ENCODE measurements at regions not wholly inside any gene's neighbourhood (a gene's known extent, or its start where the extent isn't known, plus 50 kb on each side); places are given as distances from the start of the nearest gene placed in this dataset.
"Not testable (repeated sequence)": the region's sequence is repeated elsewhere in the genome, so short reads cannot be mapped to it uniquely, and the experiment has no call there.

DNA sequence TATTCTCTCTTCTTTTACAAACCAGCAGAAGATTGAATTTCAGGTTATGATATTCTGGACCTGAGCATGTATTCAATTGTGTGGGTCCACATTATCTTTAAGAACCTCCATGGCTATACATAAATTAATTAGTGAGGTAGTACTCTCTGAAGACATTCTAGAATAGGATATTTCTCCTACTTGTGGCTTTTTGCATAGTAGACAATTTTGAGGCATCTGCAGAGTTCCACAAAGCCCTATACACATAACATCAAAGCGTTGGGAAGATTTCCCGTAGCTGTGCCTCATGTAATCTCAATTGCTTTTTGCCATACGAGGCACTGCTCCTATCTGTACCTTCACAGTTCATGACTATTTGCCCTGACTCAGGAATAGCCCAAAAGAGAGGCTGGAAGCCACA is 395.4 kb upstream of the RGS17 start:
- DNase-seq: no peak

GRCh38 chr6:153525998-153526397 is 394.9 kb upstream of the RGS17 start:
- no peak for DNase-seq

GRCh38 chr6:153523390-153523789 is 392.3 kb upstream of the RGS17 start:
- DNase-seq: no peak

- DNase-seq: no peak
Measured at GRCh38 chr6:153511896-153512496, 380.9 kb upstream of the RGS17 start.

GRCh38 chr6:153503810-153504209 is 372.7 kb upstream of the RGS17 start:
- DNase-seq: no peak

DNA sequence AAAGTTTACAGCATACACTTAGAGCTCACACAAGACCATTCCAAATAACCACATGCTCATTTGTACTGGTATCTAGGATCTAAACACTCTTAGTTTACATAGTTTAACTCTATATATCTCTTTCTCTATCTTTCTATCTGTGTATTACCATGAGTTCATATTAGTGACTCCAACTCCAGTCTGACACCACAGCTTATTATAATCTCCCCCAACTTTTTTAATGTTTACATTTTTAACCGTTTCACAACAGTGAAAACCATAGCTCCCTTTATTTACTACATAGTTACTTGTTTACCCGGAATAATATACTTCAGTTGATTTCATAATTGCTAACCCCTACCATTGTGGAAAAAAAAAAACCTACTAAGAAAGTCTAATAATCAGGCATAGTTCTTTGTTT is 362.4 kb upstream of the RGS17 start:
- DNase-seq: no peak

GRCh38 chr6:153489479-153489878 is 358.4 kb upstream of the RGS17 start:
- DNase-seq: no peak

GRCh38 chr6:153488267-153488666 is 357.2 kb upstream of the RGS17 start:
- no peak for DNase-seq

- no peak for DNase-seq
Measured at GRCh38 chr6:153485072-153485471, 354.0 kb upstream of the RGS17 start.

DNA sequence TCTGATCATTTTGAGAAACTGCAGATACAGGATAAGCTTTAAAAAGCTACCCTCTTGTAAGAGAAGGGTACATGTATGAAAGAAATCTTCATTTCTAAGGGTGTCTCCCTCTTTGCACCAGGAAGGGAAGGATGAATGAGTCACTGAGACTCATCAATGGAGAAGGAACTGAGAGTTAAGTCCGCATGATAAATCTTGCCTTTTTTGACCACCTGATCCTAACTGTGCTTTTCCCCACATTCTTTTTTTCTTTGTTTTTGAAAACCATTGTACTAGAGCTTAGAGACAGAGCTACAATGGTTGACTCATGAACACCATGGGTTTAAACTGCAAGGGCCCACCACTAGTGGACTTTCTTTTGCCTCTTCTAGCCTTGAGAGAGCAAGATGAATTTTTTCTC is 353.0 kb upstream of the RGS17 start:
- DNase-seq: no peak

GRCh38 chr6:153476243-153476642 is 345.2 kb upstream of the RGS17 start:
- DNase-seq: no peak

DNA sequence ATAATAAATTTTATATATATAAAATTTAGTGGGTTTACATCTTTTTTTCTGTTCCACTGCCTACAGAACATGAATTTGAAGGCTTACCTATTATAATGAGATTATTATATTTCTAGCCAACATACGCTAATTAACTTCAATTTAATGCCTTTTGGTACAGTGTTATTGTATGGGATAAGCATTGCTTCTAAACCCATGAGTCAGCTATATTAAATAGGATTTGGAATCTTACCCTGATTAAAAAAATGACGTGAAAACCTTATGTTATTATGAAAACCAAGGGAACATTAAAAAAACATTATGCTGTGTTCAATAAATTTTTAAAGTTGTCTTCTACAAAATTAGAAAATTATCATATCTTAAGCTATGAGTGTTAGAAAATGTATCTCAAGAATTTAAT is 334.0 kb upstream of the RGS17 start:
- DNase-seq: no peak

DNA sequence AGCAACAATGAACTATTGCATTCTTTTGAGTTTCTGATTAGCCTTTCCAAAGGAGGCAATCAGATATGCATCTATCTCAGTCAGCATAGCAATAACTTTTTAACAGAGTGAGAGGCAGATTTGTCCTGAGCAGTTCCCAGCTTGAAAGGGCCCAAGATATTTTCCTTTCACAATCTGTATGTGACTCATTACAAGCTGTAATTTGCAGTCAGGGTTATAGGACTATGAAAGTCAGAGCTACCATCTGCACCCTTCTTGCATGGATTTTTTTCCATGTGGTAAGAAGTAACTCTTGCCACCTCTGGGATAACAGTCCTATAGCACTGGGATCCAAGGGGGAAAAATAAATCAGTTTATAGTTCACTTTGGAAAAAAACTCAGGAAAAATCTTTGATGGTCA is 318.2 kb upstream of the RGS17 start:
- DNase-seq: no peak

- not testable (repeated sequence) for DNase-seq
Measured at GRCh38 chr6:153442749-153443148, 311.7 kb upstream of the RGS17 start.

DNA sequence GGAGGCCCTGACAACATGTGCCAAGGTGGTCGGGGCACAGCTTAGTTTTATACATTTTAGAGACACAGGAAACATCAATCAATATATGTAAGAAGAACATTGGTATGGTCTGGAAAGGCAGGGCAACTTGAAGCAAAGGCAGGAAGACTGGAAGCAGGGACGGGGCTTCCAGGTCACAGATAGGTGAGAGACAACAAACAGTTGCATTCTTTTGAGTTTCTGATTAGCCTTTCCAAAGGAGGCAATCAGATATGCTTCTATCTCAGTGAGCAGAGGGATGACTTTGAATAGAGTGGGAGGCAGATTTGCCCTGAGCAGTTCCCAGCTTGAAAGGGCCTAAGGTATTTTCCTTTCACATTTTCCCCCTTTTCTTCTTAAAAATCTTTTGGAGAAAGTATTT is 311.0 kb upstream of the RGS17 start:
- no peak for DNase-seq

GRCh38 chr6:153437193-153437592 is 306.1 kb upstream of the RGS17 start:
- no peak for DNase-seq

GRCh38 chr6:153436351-153436750 is 305.3 kb upstream of the RGS17 start:
- DNase-seq: no peak

DNA sequence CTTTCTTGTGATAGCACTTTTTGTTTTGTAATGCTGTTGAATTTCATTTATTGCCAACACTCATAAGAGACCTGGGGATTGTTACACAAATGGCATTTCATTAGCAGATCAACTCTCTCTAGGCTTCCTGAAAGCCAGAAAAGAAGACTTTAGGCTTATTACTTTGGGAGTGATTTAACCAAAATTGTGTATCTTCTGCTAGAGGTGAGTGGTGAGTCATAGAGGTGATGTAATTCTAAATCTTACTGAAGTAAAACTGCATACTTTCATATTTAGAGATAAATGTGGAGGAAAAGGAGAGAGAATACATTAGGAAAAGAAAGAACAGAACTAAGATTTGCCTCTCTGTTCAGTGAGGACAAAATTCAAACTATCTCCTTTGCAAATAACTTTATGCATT is 304.7 kb upstream of the RGS17 start:
- DNase-seq: no peak

GRCh38 chr6:153425536-153425935 is 294.5 kb upstream of the RGS17 start:
- no peak for DNase-seq

- no peak for DNase-seq
Measured at GRCh38 chr6:153424719-153425400, 293.8 kb upstream of the RGS17 start.

- DNase-seq: no peak
Measured at GRCh38 chr6:153412519-153412918, 281.4 kb upstream of the RGS17 start.

- no peak for DNase-seq
Measured at GRCh38 chr6:153411070-153411648, 280.1 kb upstream of the RGS17 start.

DNA sequence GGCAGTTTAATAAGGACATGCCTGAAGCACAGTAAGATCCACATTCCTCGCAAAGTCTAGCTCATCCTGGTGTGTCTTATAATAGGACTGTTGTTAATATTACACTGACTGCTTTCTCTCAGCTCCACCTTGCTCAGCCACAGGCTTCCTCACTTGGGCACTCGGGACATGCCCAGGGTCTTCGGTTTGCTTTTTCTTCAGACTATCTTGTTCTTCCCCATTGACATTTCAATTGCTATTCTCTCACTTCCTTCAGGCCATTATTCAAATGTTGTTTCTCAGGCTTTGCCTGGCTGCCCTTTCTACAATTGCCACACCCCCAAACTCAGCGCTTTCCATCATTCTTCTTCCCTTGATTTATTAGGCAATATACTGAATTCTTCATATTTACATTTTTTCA is 274.8 kb upstream of the RGS17 start:
- no peak for DNase-seq

DNA sequence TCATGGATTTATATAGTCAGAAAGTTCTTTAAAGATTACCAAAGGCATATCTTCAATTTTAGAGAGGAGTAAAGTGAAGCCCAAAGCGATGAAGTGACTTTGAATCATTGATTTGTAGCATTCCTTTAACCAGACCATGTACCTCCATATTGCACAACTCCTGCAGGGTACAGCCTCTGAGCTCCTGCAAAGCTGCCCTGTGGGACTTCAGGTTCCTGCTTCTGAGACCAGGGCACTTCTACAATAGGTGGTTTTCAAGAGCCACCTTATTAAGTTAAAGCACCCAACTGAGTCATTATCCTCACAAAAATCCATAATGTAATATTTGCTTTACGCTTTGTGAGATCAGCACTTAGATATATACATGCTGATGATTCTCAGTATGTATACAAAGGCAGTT is 270.7 kb upstream of the RGS17 start:
- no peak for DNase-seq

DNA sequence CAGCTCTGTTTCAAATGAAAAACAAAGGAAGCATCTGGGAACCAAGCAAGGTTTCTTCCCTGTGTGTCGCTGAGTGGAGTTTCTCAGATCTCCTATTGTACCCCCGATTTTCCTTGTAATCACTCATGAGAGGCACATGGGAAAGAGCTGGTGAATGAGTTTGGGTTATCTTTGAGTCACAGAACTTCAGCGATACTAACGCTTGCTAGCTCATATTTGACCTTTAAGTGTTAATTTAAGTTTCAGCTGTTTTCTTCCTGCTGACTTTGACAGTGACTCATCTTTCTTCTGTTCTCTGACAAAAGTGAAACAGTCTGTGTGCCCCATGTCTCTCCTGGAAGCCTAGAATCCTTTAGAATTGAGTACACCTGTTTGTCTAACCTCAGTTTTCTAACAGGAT is 261.1 kb upstream of the RGS17 start:
- DNase-seq: no peak
